ENCODE measurements at regions not wholly inside any gene's neighbourhood (a gene's known extent, or its start where the extent isn't known, plus 50 kb on each side); places are given as distances from the start of the nearest gene placed in this dataset.

- no peak for TF ChIP-seq CTCF (IDR thresholded peaks at IDR 0.05)
- no peak for TF ChIP-seq POLR2A (IDR thresholded peaks at IDR 0.05)
Measured at GRCh38 chr10:83250396-83250795, 888.9 kb upstream of the GHITM start.
